ENCODE measurements at regions not wholly inside any gene's neighbourhood (a gene's known extent, or its start where the extent isn't known, plus 50 kb on each side); places are given as distances from the start of the nearest gene placed in this dataset.
"Not testable (repeated sequence)": the region's sequence is repeated elsewhere in the genome, so short reads cannot be mapped to it uniquely, and the experiment has no call there.

- H3K4me3 ChIP-seq (ENCODE audit: insufficient read depth, low read depth, low read length); intact Hi-C loops (cut with micrococcal nuclease); ATAC-seq (ENCODE audit: low read depth); H4K20me1 ChIP-seq (ENCODE audit: insufficient read depth, low read length); CTCF ChIA-PET; H3K23ac ChIP-seq (ENCODE audit: low read depth, low read length); H3K9me3 ChIP-seq (ENCODE audit: control insufficient read depth, insufficient read depth, low read length); H2AK5ac ChIP-seq (ENCODE audit: low read depth, low read length); H2BK5ac ChIP-seq (ENCODE audit: low read depth, low read length, poor library complexity, severe bottlenecking); H3K4me2 ChIP-seq (ENCODE audit: low read depth, low read length); POLR2A ChIA-PET (ENCODE audit: unreplicated experiment); H3K56ac ChIP-seq (ENCODE audit: extremely low read depth, insufficient read depth, low read length); BruUV-seq (replicated peaks); H3K9ac ChIP-seq (ENCODE audit: low read depth, low read length); H4K8ac ChIP-seq (ENCODE audit: low read depth in 2 of 2, low read length in 2 of 2); H2AK9ac ChIP-seq (replicated peaks; ENCODE audit: low read depth, low read length, poor library complexity); H3K27me3 ChIP-seq (ENCODE audit: control insufficient read depth, insufficient read depth, low read length); DNase-seq; H2BK120ac ChIP-seq (ENCODE audit: low read depth, low read length); H2BK20ac ChIP-seq (ENCODE audit: low read depth, low read length); H2BK15ac ChIP-seq (ENCODE audit: low read depth, low read length); H3K79me1 ChIP-seq (ENCODE audit: low read depth in 1 of 2, low read length in 2 of 2); dilution Hi-C loops (cut with HindIII; ENCODE audit: low sequenced_read_pairs, unreplicated experiment); H3K4me1 ChIP-seq (ENCODE audit: control insufficient read depth, insufficient read depth, low read length); H2AFZ ChIP-seq (replicated peaks; ENCODE audit: low read length, poor library complexity); H3K18ac ChIP-seq (ENCODE audit: low read depth, low read length); H4K91ac ChIP-seq (ENCODE audit: insufficient read depth, low read depth, low read length); H3K14ac ChIP-seq (replicated peaks; ENCODE audit: low read depth, low read length); H3K4ac ChIP-seq (ENCODE audit: low read depth, low read length); H4K5ac ChIP-seq (ENCODE audit: low read depth, low read length); H3K36me3 ChIP-seq (ENCODE audit: control insufficient read depth, insufficient read depth, low read length); H3K27ac ChIP-seq (ENCODE audit: insufficient read depth, low read length); H3K9me1 ChIP-seq (ENCODE audit: insufficient read depth, low read length); in situ Hi-C loops (cut with MboI; ENCODE audit: low sequenced_read_pairs): not testable (repeated sequence)
- no CpG with 5 or more reads among the region's 4 CpGs for WGBS, 2 experiments (ENCODE audit: extremely low coverage in 2 of 2, insufficient read length in 1 of 2)
Observed at GRCh38 chr15:47108800-47109199, 608.5 kb upstream of the SEMA6D start.

Data from IMR-90 (cell line).